Brain microvascular endothelial cell (primary cell): ENCODE measurements at regions not wholly inside any gene's neighbourhood (a gene's known extent, or its start where the extent isn't known, plus 50 kb on each side); places are given as distances from the start of the nearest gene placed in this dataset.

Experiments
- DNase-seq: peaks from one replicate; pipeline ENCODE4 v3.0.0-alpha.2; 2020
- H3K27ac ChIP-seq: fragments of 250-450 bp; sonication (Bioruptor Pico); 2 replicates; pipeline ENCODE4 v1.5.1; 2020; ENCODE audit warnings: mild to moderate bottlenecking, moderate library complexity
- H3K27me3 ChIP-seq: fragments of 250-450 bp; sonication (Bioruptor Pico); replicated peaks from 2 replicates; pipeline ENCODE4 v1.5.1; 2020; ENCODE audit warnings: mild to moderate bottlenecking
- H3K36me3 ChIP-seq: fragments of 250-450 bp; sonication (Bioruptor Pico); replicated peaks from 2 replicates; pipeline ENCODE4 v1.5.1; 2020; ENCODE audit warnings: mild to moderate bottlenecking
- H3K4me3 ChIP-seq: 2 replicates; pipeline ENCODE4 v1.5.1; 2011; ENCODE audit warnings: low read depth, mild to moderate bottlenecking, control low read depth, low read length, moderate library complexity
- in situ Hi-C: cut with HindIII; loops from 2 replicates; pipeline ENCODE4 v1.10.0; 2017; ENCODE audit warnings: low sequenced_read_pairs, low pct_ligation_motif_present
- TF ChIP-seq, protein P1 (sequence below): IDR thresholded peaks from 2 replicates; pipeline ENCODE4 v1.5.1; 2011; ENCODE audit warnings: low read depth, mild to moderate bottlenecking, moderate library complexity, low read length, control low read depth, inconsistent platforms; ENCODE audit errors: missing control alignments

GRCh38 chr4:41473176-41473575 is 64.8 kb upstream of the LIMCH1 start:
- TF ChIP-seq, protein P1, sequence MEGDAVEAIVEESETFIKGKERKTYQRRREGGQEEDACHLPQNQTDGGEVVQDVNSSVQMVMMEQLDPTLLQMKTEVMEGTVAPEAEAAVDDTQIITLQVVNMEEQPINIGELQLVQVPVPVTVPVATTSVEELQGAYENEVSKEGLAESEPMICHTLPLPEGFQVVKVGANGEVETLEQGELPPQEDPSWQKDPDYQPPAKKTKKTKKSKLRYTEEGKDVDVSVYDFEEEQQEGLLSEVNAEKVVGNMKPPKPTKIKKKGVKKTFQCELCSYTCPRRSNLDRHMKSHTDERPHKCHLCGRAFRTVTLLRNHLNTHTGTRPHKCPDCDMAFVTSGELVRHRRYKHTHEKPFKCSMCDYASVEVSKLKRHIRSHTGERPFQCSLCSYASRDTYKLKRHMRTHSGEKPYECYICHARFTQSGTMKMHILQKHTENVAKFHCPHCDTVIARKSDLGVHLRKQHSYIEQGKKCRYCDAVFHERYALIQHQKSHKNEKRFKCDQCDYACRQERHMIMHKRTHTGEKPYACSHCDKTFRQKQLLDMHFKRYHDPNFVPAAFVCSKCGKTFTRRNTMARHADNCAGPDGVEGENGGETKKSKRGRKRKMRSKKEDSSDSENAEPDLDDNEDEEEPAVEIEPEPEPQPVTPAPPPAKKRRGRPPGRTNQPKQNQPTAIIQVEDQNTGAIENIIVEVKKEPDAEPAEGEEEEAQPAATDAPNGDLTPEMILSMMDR: no peak
- H3K36me3 ChIP-seq: no peaks in the 10 kb centered on the region
- in situ Hi-C loops: no loop called here

GRCh38 chr4:41475402-41475801 is 62.6 kb upstream of the LIMCH1 start:
- TF ChIP-seq, protein P1: no peak
- Histone ChIP-seq H3K36me3 (no peaks in the 10 kb centered on the region), H3K27ac (no peak overlapping the region), H3K4me3 (no peak overlapping the region), H3K27me3 (no peaks in the 10 kb centered on the region)
- in situ Hi-C loops: no loop called here
- DNase-seq: no peak

More at GRCh38 chr4:41473176-41473575, 64.8 kb upstream of the LIMCH1 start:
- no peak overlapping the region for H3K4me3 ChIP-seq
- no peak for DNase-seq
- no peaks in the 10 kb centered on the region for H3K27me3 ChIP-seq
- H3K27ac ChIP-seq: no peak overlapping the region

DNA sequence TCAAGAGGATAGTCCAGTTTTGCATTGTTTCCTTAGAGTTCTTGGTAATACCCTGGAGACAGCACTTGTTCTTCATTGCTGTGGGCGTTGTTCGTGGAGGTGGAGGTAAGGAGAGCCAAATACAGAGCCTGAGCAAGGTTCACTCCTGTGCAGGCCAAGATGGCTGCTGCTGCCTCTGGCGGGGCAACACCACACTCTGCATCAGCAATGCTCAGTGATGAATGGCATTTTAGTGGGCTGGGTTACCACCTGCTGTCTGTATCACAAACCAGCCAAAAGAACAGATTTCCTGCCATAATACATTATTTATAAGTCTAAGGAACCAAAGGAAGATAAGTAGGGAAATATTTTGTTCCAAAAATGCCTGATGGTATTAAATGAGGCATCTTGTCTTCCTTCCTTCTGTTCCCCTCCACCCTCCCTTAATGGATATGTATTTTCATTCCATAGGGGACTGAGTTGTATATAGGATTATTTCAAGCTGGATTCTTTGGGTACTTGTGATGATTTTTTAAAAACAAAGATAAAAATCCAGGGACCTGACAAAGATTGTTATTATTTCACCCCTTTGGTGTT is 61.6 kb upstream of the LIMCH1 start:
- H3K27ac ChIP-seq: no peak overlapping the region

DNA sequence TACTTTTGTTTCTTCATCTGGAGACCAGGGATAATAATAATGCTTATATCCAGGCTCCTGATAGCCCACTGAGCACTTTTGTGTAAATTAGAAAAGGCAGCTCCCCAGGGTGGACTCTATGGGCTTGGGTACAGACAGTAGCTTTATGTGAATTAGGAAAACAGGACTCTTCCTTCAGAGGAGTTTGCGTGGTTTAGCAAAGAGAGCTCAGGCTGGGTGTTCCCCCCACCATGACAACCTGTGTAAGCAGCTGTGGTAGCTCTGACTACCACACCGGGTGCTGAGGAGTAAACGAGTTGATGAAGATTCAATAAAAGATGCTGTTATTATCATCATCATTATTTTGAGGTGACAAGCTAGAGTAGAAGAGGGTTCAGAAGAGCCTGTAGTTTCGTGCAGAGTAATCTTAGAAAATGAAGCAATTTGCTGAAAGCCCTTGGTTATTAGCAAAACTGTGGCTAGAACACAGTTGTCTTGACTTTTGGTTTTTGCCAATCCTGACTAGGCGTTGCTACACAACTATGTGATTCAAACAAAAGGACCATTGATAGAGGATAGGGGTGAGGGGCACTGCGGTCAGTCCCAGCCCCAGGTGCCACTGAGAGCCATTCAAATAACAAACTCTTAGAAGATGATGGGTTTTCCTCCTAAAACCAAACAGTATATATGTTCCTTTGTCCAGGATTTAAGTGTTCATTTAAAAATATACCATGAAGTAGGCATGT is 60.6 kb upstream of the LIMCH1 start:
- DNase-seq: no peak
- no peak overlapping the region for H3K4me3 ChIP-seq
- H3K27ac ChIP-seq: no peak overlapping the region
- TF ChIP-seq, protein P1: no peak
- H3K36me3 ChIP-seq: no peaks in the 10 kb centered on the region
- in situ Hi-C loops: no loop called here
- no peaks in the 10 kb centered on the region for H3K27me3 ChIP-seq

More for the DNA sequence above, 61.6 kb upstream of the LIMCH1 start:
- Histone ChIP-seq H3K27me3 (no peaks in the 10 kb centered on the region), H3K4me3 (no peak overlapping the region), H3K36me3 (no peaks in the 10 kb centered on the region)
- TF ChIP-seq, protein P1: no peak
- no peak for DNase-seq
- in situ Hi-C loops: no loop called here

DNA sequence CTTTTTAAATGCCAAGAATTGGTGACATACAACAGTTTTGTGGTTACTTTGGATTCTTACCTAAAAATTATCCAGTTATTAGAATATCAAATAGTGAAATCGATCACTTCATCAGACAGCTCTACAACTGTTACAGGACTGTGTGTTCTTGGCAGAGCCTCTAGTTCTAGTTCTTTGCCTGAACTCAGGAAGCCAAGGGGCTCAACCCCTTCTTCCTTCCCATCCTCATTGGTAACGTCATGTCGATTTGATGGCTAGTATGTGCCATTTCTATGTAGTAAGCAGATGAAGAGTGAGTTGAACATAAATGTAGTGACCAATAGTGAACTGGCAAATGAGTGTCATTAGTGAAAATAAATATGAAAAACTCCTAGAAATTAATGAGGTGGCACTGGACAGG is 59.4 kb upstream of the LIMCH1 start:
- Histone ChIP-seq H3K4me3 (no peak overlapping the region), H3K27me3 (no peaks in the 10 kb centered on the region), H3K27ac (no peak overlapping the region), H3K36me3 (no peaks in the 10 kb centered on the region)
- TF ChIP-seq, protein P1: no peak
- DNase-seq: no peak
- in situ Hi-C loops: no loop called here
